SK-N-SH (cell line): ENCODE measurements at regions not wholly inside any gene's neighbourhood (a gene's known extent, or its start where the extent isn't known, plus 50 kb on each side); places are given as distances from the start of the nearest gene placed in this dataset.

Experiments
- CTCF ChIA-PET: fragments of 300-600, 350-600 bp; formaldehyde crosslinking; extraction: SDS; loops from one replicate; lab custom pipeline; 2021; lab: Yijun Ruan, JAX
- POLR2A ChIA-PET: fragments of 350-600 bp; sonication (Branson Sonifier 250); formaldehyde crosslinking; extraction: SDS; loops from one replicate; lab custom pipeline; 2020; ENCODE audit warnings: antibody characterized with exemption, inconsistent platforms; lab: Yijun Ruan, JAX
- DNase-seq: peaks from one replicate; pipeline ENCODE4 v3.0.0; 2012
- H2AFZ ChIP-seq: fragments of 200-600 bp; sonication (generic); 2 replicates; pipeline ENCODE4 v1.8.1; 2016; ENCODE audit warnings: antibody characterized with exemption, mild to moderate bottlenecking, low read depth
- H3F3A ChIP-seq: fragments of 200-600 bp; sonication (generic); replicated peaks from 2 replicates; pipeline ENCODE3; 2016; ENCODE audit warnings: antibody characterized with exemption, mild to moderate bottlenecking; ENCODE audit not compliant: insufficient read depth
- H3K27ac ChIP-seq, 2 experiments: fragments of 200-500 bp in 1 of 2; fragments of 200-600 bp in 1 of 2; sonication (Bioruptor generic) in 1 of 2; sonication (generic), shearing (Covaris generic) in 1 of 2; 2 replicates each; pipeline versions ENCODE4 v1.5.1 to v1.6.1; 2014 to 2016; ENCODE audit warnings: low read depth in 2 of 2, inconsistent platforms in 1 of 2, low read length in 1 of 2, mild to moderate bottlenecking in 1 of 2, mixed read lengths in 1 of 2
- H3K27me3 ChIP-seq: fragments of 200-600 bp; sonication (generic), shearing (Covaris generic); 2 replicates; pipeline ENCODE4 v1.6.1; 2016; ENCODE audit warnings: mixed run types; ENCODE audit not compliant: insufficient read depth
- H3K36me3 ChIP-seq, 2 experiments: fragments of 200-500 bp in 1 of 2; fragments of 200-600 bp in 1 of 2; sonication (Bioruptor generic) in 1 of 2; sonication (generic) in 1 of 2; replicated peaks in 1 of 2; 2 replicates each; pipeline versions ENCODE3 to v1.5.1; 2014 to 2016; ENCODE audit warnings: low read length in 1 of 2, mild to moderate bottlenecking in 1 of 2; ENCODE audit not compliant: insufficient read depth in 2 of 2, control insufficient read depth in 1 of 2
- H3K4me1 ChIP-seq, 2 experiments: fragments of 200-500 bp in 1 of 2; fragments of 200-600 bp in 1 of 2; sonication (Bioruptor generic) in 1 of 2; sonication (generic), shearing (Covaris generic) in 1 of 2; 2 replicates each; pipeline versions ENCODE4 v1.5.1 to v1.6.1; 2014 to 2016; ENCODE audit warnings: low read depth in 1 of 2, low read length in 1 of 2, mixed run types in 1 of 2; ENCODE audit not compliant: insufficient read depth in 2 of 2, control insufficient read depth in 1 of 2
- H3K4me2 ChIP-seq: fragments of 200-600 bp; sonication (generic), shearing (Covaris generic); 2 replicates; pipeline ENCODE4 v1.6.1; 2017; ENCODE audit warnings: mixed run types
- H3K4me3 ChIP-seq, 2 experiments: fragments of 200-500 bp in 1 of 2; fragments of 200-600 bp in 1 of 2; sonication (Bioruptor generic) in 1 of 2; sonication (generic), shearing (Covaris generic) in 1 of 2; 2 replicates each; pipeline versions ENCODE4 v1.5.1 to v1.8.1; 2014 to 2016; ENCODE audit warnings: low read depth in 2 of 2, inconsistent platforms in 1 of 2, low read length in 1 of 2, mild to moderate bottlenecking in 1 of 2, mixed read lengths in 1 of 2, moderate library complexity in 1 of 2
- H3K79me2 ChIP-seq: fragments of 200-600 bp; sonication (generic); 2 replicates; pipeline ENCODE4 v1.8.1; 2017; ENCODE audit warnings: mild to moderate bottlenecking; ENCODE audit not compliant: insufficient read depth
- H3K9ac ChIP-seq: fragments of 200-600 bp; sonication (generic); 2 replicates; pipeline ENCODE4 v1.6.1; 2017; ENCODE audit warnings: mixed run types
- H3K9me2 ChIP-seq: fragments of 200-600 bp; sonication (generic); 2 replicates; pipeline ENCODE4 v1.6.1; 2017; ENCODE audit warnings: mixed run types
- H3K9me3 ChIP-seq: fragments of 200-600 bp; sonication (generic); 2 replicates; pipeline ENCODE4 v1.6.1; 2017; ENCODE audit warnings: mixed run types, mild to moderate bottlenecking, moderate library complexity
- H4K20me1 ChIP-seq: fragments of 200-600 bp; sonication (generic); 2 replicates; pipeline ENCODE4 v1.6.1; 2017; ENCODE audit warnings: mild to moderate bottlenecking, mixed run types; ENCODE audit not compliant: insufficient read depth
- ELF1 ChIP-seq: IDR thresholded peaks from 2 replicates; pipeline ENCODE4 v1.4.0; 2012
- EP300 ChIP-seq, 2 experiments: IDR thresholded peaks; 2 replicates each; pipeline versions ENCODE4 v1.4.0 to v1.6.1; 2012; ENCODE audit warnings: borderline replicate concordance in 1 of 2, low read depth in 1 of 2, low read length in 1 of 2
- EZH2phosphoT487 ChIP-seq: fragments of 200-600 bp; sonication (generic); IDR thresholded peaks from 2 replicates; pipeline ENCODE4 v1.6.1; 2017; ENCODE audit warnings: low read depth, mixed run types, mild to moderate bottlenecking, antibody characterized with exemption, moderate library complexity, borderline replicate concordance
- FOSL2 ChIP-seq: IDR thresholded peaks from 2 replicates; pipeline ENCODE4 v1.4.0; 2012; ENCODE audit warnings: low read depth, mild to moderate bottlenecking, moderate library complexity, borderline replicate concordance
- FOXJ3 ChIP-seq: sonication (generic); formaldehyde crosslinking; IDR thresholded peaks from 2 replicates; pipeline ENCODE4 v1.5.1; 2020; ENCODE audit warnings: mild to moderate bottlenecking, missing genetic modification reagents
- FOXM1 ChIP-seq: IDR thresholded peaks from 2 replicates; pipeline ENCODE4 v1.4.0; 2012; ENCODE audit warnings: low read depth, mild to moderate bottlenecking
- GABPA ChIP-seq: IDR thresholded peaks from 2 replicates; pipeline ENCODE4 v1.4.0; 2012; ENCODE audit warnings: low read depth, mild to moderate bottlenecking
- JUND ChIP-seq: IDR thresholded peaks from 2 replicates; pipeline ENCODE4 v1.4.0; 2012
- MAX ChIP-seq: IDR thresholded peaks from 2 replicates; pipeline ENCODE4 v1.4.0; 2012; ENCODE audit warnings: low read depth
- NFIC ChIP-seq: IDR thresholded peaks from 2 replicates; pipeline ENCODE4 v1.4.0; 2012; ENCODE audit warnings: borderline replicate concordance
- NRF1 ChIP-seq: IDR thresholded peaks from 2 replicates; pipeline ENCODE4 v1.6.1; 2012; ENCODE audit warnings: low read depth, mild to moderate bottlenecking, low read length
- POLR2AphosphoS5 ChIP-seq: IDR thresholded peaks from 2 replicates; pipeline ENCODE4 v1.6.1; 2012; ENCODE audit warnings: low read depth, low read length
- RCOR1 ChIP-seq: fragments of 150-350 bp; IDR thresholded peaks from 2 replicates; pipeline ENCODE4 v1.6.1; 2017; ENCODE audit warnings: antibody characterized with exemption, low read length
- REST ChIP-seq: IDR thresholded peaks from 2 replicates; pipeline ENCODE4 v1.6.1; 2012; ENCODE audit warnings: mild to moderate bottlenecking, low read depth, low read length, moderate library complexity
- RFX5 ChIP-seq: IDR thresholded peaks from 2 replicates; pipeline ENCODE4 v1.6.1; 2012; ENCODE audit warnings: mild to moderate bottlenecking, improper control_type of control experiment, low read length
- SIN3A ChIP-seq: IDR thresholded peaks from 2 replicates; pipeline ENCODE4 v1.6.1; 2012; ENCODE audit warnings: low read depth, mild to moderate bottlenecking, low read length, moderate library complexity, borderline replicate concordance
- TCF12 ChIP-seq: IDR thresholded peaks from 2 replicates; pipeline ENCODE4 v1.4.0; 2012
- TEAD4 ChIP-seq: IDR thresholded peaks from 2 replicates; pipeline ENCODE4 v1.4.0; 2012; ENCODE audit warnings: mild to moderate bottlenecking, borderline replicate concordance; ENCODE audit not compliant: insufficient read depth
- USF1 ChIP-seq: IDR thresholded peaks from 2 replicates; pipeline ENCODE4 v1.4.0; 2012; ENCODE audit warnings: low read depth, borderline replicate concordance
- ZBTB33 ChIP-seq: IDR thresholded peaks from 2 replicates; pipeline ENCODE4 v1.4.0; 2012; ENCODE audit warnings: low read depth, borderline replicate concordance
- WGBS: methylation state at CpG from one replicate; pipeline ENCODE4 v1.1.6; 2017; ENCODE audit warnings: low lambda C conversion rate; 5-methylcytosine and 5-hydroxymethylcytosine counted together

GRCh38 chr18:71989616-71990015 is 554.5 kb downstream of the CBLN2 start:
- Histone ChIP-seq H3K79me2 (no peaks in the 10 kb centered on the region), H2AFZ (no peak overlapping the region), H3K9me2 (no peaks in the 10 kb centered on the region; the same call in 1 of the 2 replicates), H3K9ac (no peak overlapping the region), H3K36me3 (no peaks in the 10 kb centered on the region), H4K20me1 (no peaks in the 10 kb centered on the region), H3K27ac (peak overlapping the region in 1 of 2 experiments; percentile 6; a peak in 1 of 4 replicates), H3K9me3 (no peaks in the 10 kb centered on the region), H3K4me3 (no peak overlapping the region), H3K4me1 (peaks cover 0 to 4% of the 10 kb centered on the region in 2 experiments; a peak in 1 of 4 replicates), H3F3A (no peaks in the 10 kb centered on the region), H3K4me2 (no peak overlapping the region), H3K27me3 (no peaks in the 10 kb centered on the region)
- no peak for DNase-seq
- ChIA-PET CTCF (interaction anchor here (1.0 kb wide), 1 partner anchor 9 kb away, joined by 3 read pairs; no protein-coding TSS in a partner anchor), POLR2A (no interaction called here)
- no peak for TF ChIP-seq EZH2phosphoT487
- no peak for TF ChIP-seq NRF1
- no peak for TF ChIP-seq GABPA
- no peak for TF ChIP-seq NFIC
- no peak for TF ChIP-seq FOSL2
- 32% methylated on average over 1 of the region's 1 CpG for WGBS

- H2AFZ ChIP-seq = no peak overlapping the region
- DNase-seq = no peak
- WGBS = 29% methylated on average over 2 of the region's 2 CpGs
- TF ChIP-seq RFX5 = no peak
- no peak for TF ChIP-seq REST
- no peak for TF ChIP-seq NRF1
- no peak for TF ChIP-seq JUND
- no peak for TF ChIP-seq EP300 (IDR thresholded peaks at IDR 0.05; ENCODE audit: borderline replicate concordance in 1 of 2, low read depth in 1 of 2, low read length in 1 of 2)
- no peak for TF ChIP-seq SIN3A
- no peak for TF ChIP-seq ZBTB33
- TF ChIP-seq MAX = no peak
- no peak for TF ChIP-seq ELF1
- TF ChIP-seq EZH2phosphoT487 = no peak
- no peak for TF ChIP-seq TCF12
- no peak for TF ChIP-seq RCOR1
- TF ChIP-seq TEAD4 = no peak
- TF ChIP-seq POLR2AphosphoS5 = no peak
- TF ChIP-seq GABPA = no peak
- TF ChIP-seq FOXJ3 (CRISPR knock-in tag) = no peak
- no peak for TF ChIP-seq FOXM1
- no peak for TF ChIP-seq USF1
- ChIA-PET POLR2A (no interaction called here), CTCF (no interaction called here)
- H3K27me3 ChIP-seq = no peaks in the 10 kb centered on the region
- H3K36me3 ChIP-seq = no peaks in the 10 kb centered on the region
- H3K9me3 ChIP-seq = no peaks in the 10 kb centered on the region
- H3K4me2 ChIP-seq = no peak overlapping the region
- H3F3A ChIP-seq = no peaks in the 10 kb centered on the region
- peaks cover 0 to 4% of the 10 kb centered on the region in 2 experiments; a peak in 1 of 4 replicates for H3K4me1 ChIP-seq
- H3K4me3 ChIP-seq = no peak overlapping the region
- no peaks in the 10 kb centered on the region for H3K79me2 ChIP-seq
- H3K9ac ChIP-seq = no peak overlapping the region
- no peaks in the 10 kb centered on the region for H4K20me1 ChIP-seq
- no peaks in the 10 kb centered on the region for H3K9me2 ChIP-seq
- no peak overlapping the region for H3K27ac ChIP-seq
Measured at GRCh38 chr18:71986351-71987050, 557.6 kb downstream of the CBLN2 start.
